WTC11 (cell line): ENCODE measurements at regions not wholly inside any gene's neighbourhood (a gene's known extent, or its start where the extent isn't known, plus 50 kb on each side); places are given as distances from the start of the nearest gene placed in this dataset.

ENCODE experiments used
- ATAC-seq: fragments of 200-7000 bp; cut with Tn5 transposase; 2 replicates; pipeline ENCODE4 v1.10.0; 2021; ENCODE audit warnings: mild to moderate bottlenecking, moderate library complexity
- CTCF ChIA-PET: fragments of 300-600 bp; sonication (Branson Sonifier 250); formaldehyde crosslinking; loops from one replicate; lab custom pipeline; 2021; ENCODE audit warnings: antibody characterized with exemption; lab: Charles Lee
- POLR2A ChIA-PET: fragments of 350-600 bp; sonication (Branson Sonifier 250); formaldehyde crosslinking; loops from one replicate; lab custom pipeline; 2021; ENCODE audit warnings: antibody characterized with exemption; lab: Charles Lee
- DNase-seq: peaks from one replicate; pipeline ENCODE4 v3.0.0; 2021; ENCODE audit warnings: low spot score
- H3K27ac Mint-ChIP-seq: 2 replicates; pipeline ENCODE4 v1.8.0; 2021; ENCODE audit warnings: mixed read lengths
- H3K27me3 Mint-ChIP-seq: 2 replicates; pipeline ENCODE4 v1.8.0; 2021; ENCODE audit warnings: low read depth, mild to moderate bottlenecking, moderate library complexity, mixed read lengths
- H3K36me3 Mint-ChIP-seq: 2 replicates; pipeline ENCODE4 v1.8.0; 2021; ENCODE audit warnings: mixed read lengths
- H3K4me1 Mint-ChIP-seq: 2 replicates; pipeline ENCODE4 v1.8.0; 2022; ENCODE audit warnings: mixed read lengths
- H3K4me3 Mint-ChIP-seq: 2 replicates; pipeline ENCODE4 v1.8.0; 2021; ENCODE audit warnings: mild to moderate bottlenecking, moderate library complexity, mixed read lengths
- H3K9me3 Mint-ChIP-seq: 2 replicates; pipeline ENCODE4 v1.8.0; 2021; ENCODE audit warnings: mixed read lengths
- ATF2 ChIP-seq: sonication (generic); formaldehyde crosslinking; IDR thresholded peaks from 2 replicates; pipeline ENCODE4 v1.8.1; 2022; ENCODE audit warnings: low read depth, missing genetic modification reagents, borderline replicate concordance
- ELF4 ChIP-seq: sonication (generic); formaldehyde crosslinking; IDR thresholded peaks from 2 replicates; pipeline ENCODE4 v1.8.1; 2022; ENCODE audit warnings: low read depth, mild to moderate bottlenecking, moderate library complexity, missing genetic modification reagents
- FOXK1 ChIP-seq: sonication (generic); formaldehyde crosslinking; IDR thresholded peaks from 2 replicates; pipeline ENCODE4 v1.8.0; 2022; ENCODE audit warnings: mild to moderate bottlenecking, moderate library complexity, missing genetic modification reagents
- GABPB1 ChIP-seq: sonication (generic); formaldehyde crosslinking; IDR thresholded peaks from 2 replicates; pipeline ENCODE4 v1.8.1; 2023; ENCODE audit warnings: mild to moderate bottlenecking, missing genetic modification reagents
- GTF2I ChIP-seq: fragments of 250-450 bp; sonication (Bioruptor Pico); conservative IDR thresholded peaks from 2 replicates; pipeline ENCODE4 v1.4.0; 2021; ENCODE audit warnings: mild to moderate bottlenecking
- IRF2 ChIP-seq: sonication (generic); formaldehyde crosslinking; IDR thresholded peaks from 2 replicates; pipeline ENCODE4 v1.8.0; 2022; ENCODE audit warnings: low read depth, missing genetic modification reagents, borderline replicate concordance
- JUN ChIP-seq: sonication (generic); formaldehyde crosslinking; IDR thresholded peaks from 2 replicates; pipeline ENCODE4 v1.8.0; 2023; ENCODE audit warnings: mild to moderate bottlenecking, missing genetic modification reagents
- KAT7 ChIP-seq: sonication (generic); formaldehyde crosslinking; IDR thresholded peaks from 2 replicates; pipeline ENCODE4 v1.8.1; 2023; ENCODE audit warnings: missing genetic modification reagents, mild to moderate bottlenecking, borderline replicate concordance
- NFE2L1 ChIP-seq: sonication (generic); formaldehyde crosslinking; IDR thresholded peaks from 2 replicates; pipeline ENCODE4 v1.8.1; 2023; ENCODE audit warnings: missing genetic modification reagents
- NR3C1 ChIP-seq: sonication (generic); formaldehyde crosslinking; conservative IDR thresholded peaks from 2 replicates; pipeline ENCODE4 v1.8.1; 2023; ENCODE audit warnings: low read depth, mild to moderate bottlenecking, missing genetic modification reagents
- SP1 ChIP-seq: sonication (generic); formaldehyde crosslinking; conservative IDR thresholded peaks from 2 replicates; pipeline ENCODE4 v1.8.1; 2022; ENCODE audit warnings: missing genetic modification reagents
- STAT6 ChIP-seq: sonication (generic); formaldehyde crosslinking; conservative IDR thresholded peaks from 2 replicates; pipeline ENCODE4 v1.8.1; 2023; ENCODE audit warnings: mild to moderate bottlenecking, low read depth, missing genetic modification reagents, moderate library complexity
- TEAD4 ChIP-seq: sonication (generic); formaldehyde crosslinking; IDR thresholded peaks from 2 replicates; pipeline ENCODE4 v1.8.0; 2022; ENCODE audit warnings: mild to moderate bottlenecking, missing genetic modification reagents
- TP53 ChIP-seq: sonication (generic); formaldehyde crosslinking; IDR thresholded peaks from 2 replicates; pipeline ENCODE4 v1.8.1; 2023; ENCODE audit warnings: mild to moderate bottlenecking, missing genetic modification reagents
- ZBTB21 ChIP-seq: sonication (generic); formaldehyde crosslinking; IDR thresholded peaks from 2 replicates; pipeline ENCODE4 v1.8.1; 2023; ENCODE audit warnings: mild to moderate bottlenecking, missing genetic modification reagents, borderline replicate concordance
- ZNF121 ChIP-seq: sonication (generic); formaldehyde crosslinking; IDR thresholded peaks from 2 replicates; pipeline ENCODE4 v1.8.0; 2023; ENCODE audit warnings: missing genetic modification reagents
- ZNF219 ChIP-seq: sonication (generic); formaldehyde crosslinking; IDR thresholded peaks from 2 replicates; pipeline ENCODE4 v1.8.0; 2023; ENCODE audit warnings: missing genetic modification reagents, mild to moderate bottlenecking, borderline replicate concordance
- ZNF263 ChIP-seq: sonication (generic); formaldehyde crosslinking; IDR thresholded peaks from 2 replicates; pipeline ENCODE4 v1.8.1; 2022; ENCODE audit warnings: low read depth, mild to moderate bottlenecking, moderate library complexity, missing genetic modification reagents
- ZNF281 ChIP-seq: sonication (generic); formaldehyde crosslinking; IDR thresholded peaks from 2 replicates; pipeline ENCODE4 v1.8.0; 2023; ENCODE audit warnings: mild to moderate bottlenecking, missing genetic modification reagents
- ZNF416 ChIP-seq: fragments of 250-450 bp; sonication (Bioruptor Pico); IDR thresholded peaks from 2 replicates; pipeline ENCODE4 v1.9.0; 2021; ENCODE audit warnings: mild to moderate bottlenecking, inconsistent platforms
- ZNF671 ChIP-seq: fragments of 250-450 bp; sonication (Bioruptor Pico); IDR thresholded peaks from 2 replicates; pipeline ENCODE4 v1.8.0; 2021; ENCODE audit warnings: mild to moderate bottlenecking
- TF ChIP-seq, protein P1 (sequence below): sonication (generic); formaldehyde crosslinking; conservative IDR thresholded peaks from 2 replicates; pipeline ENCODE4 v1.8.1; 2022; ENCODE audit warnings: mild to moderate bottlenecking, missing genetic modification reagents
- TF ChIP-seq, protein P2 (sequence below): sonication (generic); formaldehyde crosslinking; IDR thresholded peaks from 2 replicates; pipeline ENCODE4 v1.8.0; 2023; ENCODE audit warnings: missing genetic modification reagents
- TF ChIP-seq, protein P3 (sequence below): fragments of 250-450 bp; sonication (Bioruptor Pico); IDR thresholded peaks from 2 replicates; pipeline ENCODE4 v1.8.0; 2021; ENCODE audit warnings: mild to moderate bottlenecking
- TF ChIP-seq, protein P4 (sequence below): sonication (generic); formaldehyde crosslinking; IDR thresholded peaks from 2 replicates; pipeline ENCODE4 v1.8.1; 2023; ENCODE audit warnings: mild to moderate bottlenecking, missing genetic modification reagents

- TF ChIP-seq, protein P1, sequence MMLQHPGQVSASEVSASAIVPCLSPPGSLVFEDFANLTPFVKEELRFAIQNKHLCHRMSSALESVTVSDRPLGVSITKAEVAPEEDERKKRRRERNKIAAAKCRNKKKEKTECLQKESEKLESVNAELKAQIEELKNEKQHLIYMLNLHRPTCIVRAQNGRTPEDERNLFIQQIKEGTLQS (CRISPR knock-in tag): no peak
- TF ChIP-seq ZNF416 (CRISPR knock-in tag) (no peak), ZNF219 (CRISPR knock-in tag) (no peak), ZNF263 (no peak), NFE2L1 (no peak)
- TF ChIP-seq, protein P2, sequence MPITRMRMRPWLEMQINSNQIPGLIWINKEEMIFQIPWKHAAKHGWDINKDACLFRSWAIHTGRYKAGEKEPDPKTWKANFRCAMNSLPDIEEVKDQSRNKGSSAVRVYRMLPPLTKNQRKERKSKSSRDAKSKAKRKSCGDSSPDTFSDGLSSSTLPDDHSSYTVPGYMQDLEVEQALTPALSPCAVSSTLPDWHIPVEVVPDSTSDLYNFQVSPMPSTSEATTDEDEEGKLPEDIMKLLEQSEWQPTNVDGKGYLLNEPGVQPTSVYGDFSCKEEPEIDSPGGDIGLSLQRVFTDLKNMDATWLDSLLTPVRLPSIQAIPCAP (CRISPR knock-in tag): no peak
- TF ChIP-seq, protein P3, sequence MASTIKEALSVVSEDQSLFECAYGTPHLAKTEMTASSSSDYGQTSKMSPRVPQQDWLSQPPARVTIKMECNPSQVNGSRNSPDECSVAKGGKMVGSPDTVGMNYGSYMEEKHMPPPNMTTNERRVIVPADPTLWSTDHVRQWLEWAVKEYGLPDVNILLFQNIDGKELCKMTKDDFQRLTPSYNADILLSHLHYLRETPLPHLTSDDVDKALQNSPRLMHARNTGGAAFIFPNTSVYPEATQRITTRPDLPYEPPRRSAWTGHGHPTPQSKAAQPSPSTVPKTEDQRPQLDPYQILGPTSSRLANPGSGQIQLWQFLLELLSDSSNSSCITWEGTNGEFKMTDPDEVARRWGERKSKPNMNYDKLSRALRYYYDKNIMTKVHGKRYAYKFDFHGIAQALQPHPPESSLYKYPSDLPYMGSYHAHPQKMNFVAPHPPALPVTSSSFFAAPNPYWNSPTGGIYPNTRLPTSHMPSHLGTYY: no peak
Observed at GRCh38 chr13:104648291-104648690, 1582.1 kb upstream of the SLC10A2 start (continued).

- no peak overlapping the region for H3K27ac Mint-ChIP-seq
- ATAC-seq: no peak
- H3K4me1 Mint-ChIP-seq: no peaks in the 10 kb centered on the region
- 0 out of 2 replicates have a peak, but pooled peaks cover 3% of the 10 kb centered on the region for H3K36me3 Mint-ChIP-seq
- POLR2A ChIA-PET: no interaction called here
- H3K9me3 Mint-ChIP-seq: peaks cover 17% of the 10 kb centered on the region
- CTCF ChIA-PET: no interaction called here
- TF ChIP-seq ZBTB21: no peak
- no peak for TF ChIP-seq ZNF671 (CRISPR knock-in tag)
- no peak for TF ChIP-seq ATF2
- TF ChIP-seq KAT7 (CRISPR knock-in tag): no peak
- TF ChIP-seq, protein P4, sequence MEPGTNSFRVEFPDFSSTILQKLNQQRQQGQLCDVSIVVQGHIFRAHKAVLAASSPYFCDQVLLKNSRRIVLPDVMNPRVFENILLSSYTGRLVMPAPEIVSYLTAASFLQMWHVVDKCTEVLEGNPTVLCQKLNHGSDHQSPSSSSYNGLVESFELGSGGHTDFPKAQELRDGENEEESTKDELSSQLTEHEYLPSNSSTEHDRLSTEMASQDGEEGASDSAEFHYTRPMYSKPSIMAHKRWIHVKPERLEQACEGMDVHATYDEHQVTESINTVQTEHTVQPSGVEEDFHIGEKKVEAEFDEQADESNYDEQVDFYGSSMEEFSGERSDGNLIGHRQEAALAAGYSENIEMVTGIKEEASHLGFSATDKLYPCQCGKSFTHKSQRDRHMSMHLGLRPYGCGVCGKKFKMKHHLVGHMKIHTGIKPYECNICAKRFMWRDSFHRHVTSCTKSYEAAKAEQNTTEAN: no peak
- TF ChIP-seq JUN (CRISPR knock-in tag): no peak
- TF ChIP-seq ELF4 (CRISPR knock-in tag): no peak
- no peak for TF ChIP-seq TP53 (CRISPR knock-in tag)
- TF ChIP-seq STAT6: no peak
- no peak for TF ChIP-seq TEAD4
- no peak for TF ChIP-seq GTF2I (CRISPR knock-in tag)
- no peak for TF ChIP-seq ZNF121 (CRISPR knock-in tag)
- TF ChIP-seq SP1 (CRISPR knock-in tag): no peak
- no peak for TF ChIP-seq ZNF281 (CRISPR knock-in tag)
- no peak for TF ChIP-seq GABPB1
- TF ChIP-seq ZNF416 (CRISPR knock-in tag): no peak
- no peak for TF ChIP-seq NR3C1
- no peak for TF ChIP-seq FOXK1 (CRISPR knock-in tag)
- TF ChIP-seq IRF2: no peak
- no peak overlapping the region for H3K4me3 Mint-ChIP-seq
- H3K27me3 Mint-ChIP-seq: no peaks in the 10 kb centered on the region
- DNase-seq: no peak
Observed at GRCh38 chr13:104645786-104646185, 1579.6 kb upstream of the SLC10A2 start.
